ENCODE measurements at regions not wholly inside any gene's neighbourhood (a gene's known extent, or its start where the extent isn't known, plus 50 kb on each side); places are given as distances from the start of the nearest gene placed in this dataset.
"Not testable (repeated sequence)": the region's sequence is repeated elsewhere in the genome, so short reads cannot be mapped to it uniquely, and the experiment has no call there.

DNA sequence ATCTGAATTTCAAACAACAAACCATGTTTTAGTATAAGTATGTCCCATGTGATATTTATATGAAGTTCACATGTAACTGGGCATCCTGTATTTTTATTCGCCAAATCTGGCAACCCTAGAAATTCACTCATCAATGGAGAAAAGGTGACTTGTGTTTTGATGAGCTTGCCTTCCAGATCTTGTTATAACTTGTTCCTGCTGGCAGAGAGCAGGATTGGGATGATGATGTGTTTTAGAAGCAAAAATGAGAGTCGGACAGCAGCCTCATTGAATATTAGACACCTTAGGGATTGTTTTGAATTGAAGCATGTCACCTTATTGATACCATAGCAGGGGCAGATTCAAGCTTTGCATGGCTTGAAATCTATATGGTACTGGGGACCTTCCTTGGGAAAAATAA is 85.4 kb upstream of the MED13 start:
- DNase-seq = no peak

DNA sequence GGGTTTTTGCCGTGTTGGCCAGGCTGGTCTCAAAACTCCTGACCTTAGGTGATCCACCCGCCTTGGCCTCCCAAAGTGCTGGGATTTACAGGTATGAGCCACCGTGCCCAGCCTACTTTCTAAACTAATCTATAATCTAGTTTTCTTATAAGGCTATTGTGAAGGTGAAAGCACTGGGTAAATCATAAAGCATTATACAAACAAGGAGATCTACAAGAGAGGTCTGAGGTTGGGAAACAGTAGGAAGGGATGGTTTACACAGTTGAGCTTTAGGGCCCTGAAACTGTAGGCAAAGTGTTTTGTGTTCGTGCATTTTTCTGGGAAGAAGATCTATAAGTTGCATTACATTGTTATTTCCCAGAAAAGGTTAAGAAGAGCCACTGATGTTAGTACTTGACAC is 84.9 kb upstream of the MED13 start:
- DNase-seq = no peak

DNA sequence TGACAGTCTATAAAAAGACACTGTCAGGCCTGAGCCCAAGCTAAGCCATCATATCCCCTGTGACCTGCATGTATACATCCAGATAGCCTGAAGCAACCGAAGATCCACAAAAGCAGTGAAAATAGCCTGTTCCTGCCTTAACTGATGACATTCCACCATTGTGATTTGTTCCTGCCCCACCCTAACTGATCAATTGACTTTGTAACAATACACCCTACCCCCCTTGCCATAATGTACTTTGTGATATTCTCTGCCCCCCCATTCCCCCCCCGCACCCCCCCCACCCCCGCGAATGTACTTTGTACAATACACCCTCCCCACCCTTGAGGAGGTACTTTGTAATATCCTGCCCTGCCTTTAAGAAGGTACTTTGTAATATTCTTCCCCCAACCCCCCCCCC is 82.2 kb upstream of the MED13 start:
- DNase-seq = no peak

DNA sequence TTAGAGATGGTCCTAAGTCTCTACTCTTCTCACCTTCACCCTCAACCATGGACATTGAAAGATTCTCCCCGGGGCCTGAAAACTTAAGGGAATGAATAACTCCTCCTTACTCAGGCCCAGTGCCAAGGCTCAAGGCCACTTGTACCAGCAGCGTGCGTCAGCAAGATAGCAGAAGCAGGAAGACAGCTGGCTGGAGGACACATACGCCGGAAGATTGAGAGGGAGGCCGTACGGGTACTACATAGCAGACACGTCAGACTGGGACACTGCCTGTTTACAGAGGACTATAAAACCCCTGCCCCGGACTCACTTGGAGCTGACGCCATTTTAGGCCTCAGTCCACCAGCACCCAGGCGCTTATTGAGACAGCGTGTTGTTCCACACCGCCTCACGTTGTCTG is 75.8 kb upstream of the MED13 start:
- DNase-seq = no peak

DNA sequence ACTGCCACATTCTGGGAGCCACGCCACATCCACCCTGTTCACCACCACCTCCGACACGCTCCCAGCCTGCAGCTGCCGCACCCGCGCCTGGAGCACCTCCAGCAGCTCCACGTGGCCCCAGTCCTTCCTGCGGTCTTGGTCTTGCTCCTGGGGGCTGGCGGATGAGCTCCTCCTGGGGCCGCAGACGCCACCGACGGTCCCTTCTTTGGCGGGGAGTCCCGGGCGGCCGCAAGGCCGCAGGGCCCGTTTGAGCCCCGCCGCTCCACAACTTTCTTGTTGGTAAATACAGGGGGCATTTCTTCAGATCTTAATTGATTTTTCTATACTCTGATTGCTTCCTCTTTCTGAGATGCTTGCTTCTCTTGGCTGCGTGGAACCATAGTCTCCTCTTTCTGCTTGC is 75.3 kb upstream of the MED13 start:
- no peak for DNase-seq

DNA sequence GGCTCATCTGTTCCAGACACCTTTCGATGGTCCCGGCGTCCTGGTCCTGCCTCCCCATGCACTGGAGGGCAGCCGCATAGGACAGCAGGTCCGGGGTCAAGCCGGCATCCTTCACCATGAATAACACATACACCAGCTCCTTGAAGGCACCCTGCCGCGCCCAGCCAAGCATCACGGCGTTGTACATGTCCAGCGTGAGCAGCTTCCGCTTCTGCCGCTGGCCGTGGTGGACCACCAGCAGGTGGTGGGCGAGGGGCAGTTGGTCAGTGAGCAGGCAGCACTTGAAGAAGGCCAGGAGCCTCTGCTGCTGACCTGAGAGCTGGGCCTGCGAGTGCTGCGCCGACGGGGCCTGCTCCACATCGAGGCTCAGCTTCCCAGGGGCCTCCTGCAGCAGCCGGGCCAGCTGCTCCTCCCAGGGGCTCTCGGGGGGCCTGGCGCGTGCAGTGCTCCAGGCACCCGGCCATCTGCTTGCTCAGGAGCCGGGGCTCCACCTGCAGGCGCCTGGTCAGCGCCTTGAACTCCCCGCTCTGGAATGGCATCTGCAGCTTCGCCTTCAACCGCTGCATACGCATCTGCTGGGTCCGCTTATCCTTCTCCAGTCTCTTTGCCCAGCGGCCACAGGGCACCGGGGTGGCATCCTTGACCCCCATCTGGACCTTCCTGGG is 74.7 kb upstream of the MED13 start:
- DNase-seq = not testable (repeated sequence)

DNA sequence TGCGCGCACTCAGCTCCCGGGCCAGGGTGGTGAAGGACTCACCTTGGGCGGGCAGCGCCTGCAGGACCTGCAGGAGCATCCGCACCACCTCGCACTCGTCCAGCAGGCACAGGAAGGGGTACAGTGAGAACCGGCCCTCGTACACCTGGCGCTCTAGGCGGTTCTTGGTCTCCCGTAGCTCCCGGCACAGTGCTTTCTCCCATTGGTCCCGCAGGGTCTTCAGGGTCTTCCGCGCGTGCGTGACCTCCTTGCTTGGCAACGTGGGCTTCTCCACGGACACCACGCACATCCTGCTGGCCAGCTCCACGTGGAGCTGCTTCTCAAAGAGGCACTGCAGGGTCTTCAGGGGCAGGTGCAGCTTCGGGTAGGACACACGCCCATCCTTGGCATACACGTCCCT is 74.1 kb upstream of the MED13 start:
- DNase-seq = no peak

DNA sequence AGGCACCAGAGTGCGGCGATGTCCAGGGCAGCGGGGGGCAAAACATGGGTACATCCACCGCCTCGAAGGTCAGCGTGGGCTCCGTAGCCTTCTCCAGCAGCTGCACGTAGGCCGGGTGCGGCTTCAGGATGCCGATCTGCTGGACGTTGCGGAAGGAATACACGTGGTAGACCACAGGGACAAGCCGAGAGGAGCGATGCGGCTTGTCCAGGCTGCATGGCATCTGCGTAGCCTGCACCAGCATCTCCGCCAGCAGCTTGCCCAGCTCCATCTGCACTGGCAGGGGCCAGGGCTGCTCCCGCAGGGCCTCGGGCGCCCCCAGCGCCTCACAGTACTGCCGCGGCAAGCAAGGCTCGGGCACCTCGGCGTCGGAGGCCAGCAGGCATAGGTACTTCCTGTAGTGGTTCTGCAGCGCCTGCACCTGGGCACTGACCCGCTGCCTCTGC is 73.6 kb upstream of the MED13 start:
- DNase-seq = not testable (repeated sequence)

DNA sequence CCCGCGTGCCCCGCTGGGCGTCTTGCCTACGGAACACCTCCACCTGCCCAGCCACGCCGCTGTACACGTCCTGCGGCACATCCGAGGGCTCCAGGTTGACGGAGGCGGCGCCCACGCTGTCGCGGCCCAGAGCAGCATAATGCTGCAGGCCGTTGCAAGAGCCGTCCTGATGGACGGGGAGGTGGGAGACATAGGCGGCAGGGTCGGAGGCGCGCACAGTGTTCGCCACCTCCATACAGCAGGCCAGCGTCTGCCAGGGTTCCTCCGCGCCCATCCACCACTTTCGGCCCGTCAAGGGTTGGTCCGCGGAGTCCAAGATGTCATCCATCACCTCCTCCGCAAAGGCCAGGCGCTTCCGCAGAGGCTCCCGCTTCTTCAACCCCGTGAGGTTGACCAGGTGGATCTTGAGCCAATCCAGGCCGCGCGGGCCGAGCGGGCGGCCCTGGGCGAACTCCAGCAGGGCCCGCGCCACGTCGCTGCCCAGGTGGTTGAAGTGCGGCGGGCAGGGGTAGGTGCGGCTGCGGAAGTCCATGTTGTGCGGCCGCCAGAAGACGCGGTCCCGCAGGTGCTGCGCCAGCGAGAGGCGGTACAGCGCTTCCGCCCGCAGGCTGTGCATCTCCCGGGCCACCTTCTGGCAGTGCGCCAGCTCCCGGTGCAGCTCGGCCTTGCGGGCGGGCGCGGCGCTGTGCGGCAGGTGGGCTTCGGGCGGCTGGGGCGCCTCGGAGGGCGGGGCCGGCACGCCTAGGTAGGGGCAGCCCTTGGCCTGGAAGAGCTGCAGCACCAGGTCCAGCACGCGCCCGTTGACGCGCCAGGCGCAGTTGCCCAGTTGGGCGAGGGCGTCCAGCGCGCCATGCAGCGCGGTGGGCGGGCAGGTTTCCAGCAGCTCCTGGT is 72.9 kb upstream of the MED13 start:
- DNase-seq = not testable (repeated sequence)

DNA sequence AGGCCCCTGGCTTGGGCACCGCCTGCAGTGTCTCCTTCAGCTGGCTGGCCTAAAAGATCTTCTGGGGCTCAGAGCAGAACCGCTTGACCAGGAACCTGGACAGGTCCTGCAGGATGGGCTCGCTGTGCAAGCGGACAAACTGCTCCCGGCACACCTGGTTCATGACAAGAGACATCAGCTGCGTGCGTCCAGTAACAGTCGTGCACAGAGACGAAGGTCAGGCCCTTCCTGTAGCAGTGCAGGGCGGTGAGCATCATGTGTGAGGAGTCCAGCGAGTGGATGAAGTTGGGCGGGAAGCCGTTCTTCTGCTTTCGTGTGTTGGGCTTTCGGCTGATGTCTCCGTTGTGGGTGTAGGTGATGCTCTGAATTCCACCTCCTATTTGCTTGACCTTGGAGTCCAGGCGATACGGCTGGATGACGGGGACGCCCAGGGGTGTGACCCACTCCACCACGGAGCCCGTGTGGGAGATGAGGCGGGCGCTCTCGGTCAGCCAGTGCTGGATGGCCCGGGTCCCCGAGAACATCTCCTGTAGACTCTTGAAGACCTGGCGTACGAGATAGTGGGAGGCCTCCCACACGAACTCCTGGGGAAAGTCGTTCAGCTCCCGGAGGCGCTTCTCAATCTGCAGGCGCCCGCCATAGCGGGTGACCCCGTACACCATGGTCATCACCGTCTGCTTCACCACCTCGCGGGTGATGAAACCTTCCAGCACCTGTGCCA is 72.1 kb upstream of the MED13 start:
- not testable (repeated sequence) for DNase-seq

DNA sequence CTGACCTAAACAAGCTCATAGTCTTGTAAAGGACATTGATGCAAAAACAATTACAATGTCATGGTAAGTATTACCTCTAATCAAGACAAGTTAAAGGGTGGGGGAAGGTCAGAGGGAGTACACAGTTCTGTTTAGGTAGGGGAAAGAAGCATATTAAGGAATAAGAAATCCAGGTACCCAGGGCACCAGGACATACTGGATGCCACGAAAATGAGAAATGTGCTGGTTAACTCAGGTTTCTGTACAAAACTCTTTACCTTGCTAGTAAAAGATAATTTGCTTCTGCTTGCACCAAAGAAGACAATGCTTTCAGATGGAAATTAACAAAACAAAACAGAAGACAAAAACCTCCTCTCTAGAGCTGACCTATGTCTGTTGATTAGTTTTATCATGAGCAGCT is 70.7 kb upstream of the MED13 start:
- DNase-seq = no peak

DNA sequence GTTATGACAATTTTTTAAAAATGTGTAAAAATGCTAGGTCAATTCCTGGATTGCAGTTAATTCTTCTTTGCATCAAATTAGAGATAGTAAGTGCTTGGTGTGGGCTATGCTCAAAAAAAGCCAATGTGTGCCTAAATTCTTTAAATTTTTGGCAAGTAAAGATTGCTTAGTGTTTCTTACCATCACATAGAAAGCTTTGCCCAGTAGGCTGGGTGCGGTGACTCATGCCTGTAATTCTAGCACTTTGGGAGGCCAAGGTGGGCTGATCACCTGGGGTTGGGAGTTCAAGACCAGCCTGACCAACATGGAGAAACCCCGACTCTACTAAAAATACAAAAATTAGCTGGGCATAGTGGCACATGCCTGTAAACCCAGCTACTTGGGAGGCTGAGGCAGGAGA is 70.0 kb upstream of the MED13 start:
- DNase-seq = not testable (repeated sequence)

DNA sequence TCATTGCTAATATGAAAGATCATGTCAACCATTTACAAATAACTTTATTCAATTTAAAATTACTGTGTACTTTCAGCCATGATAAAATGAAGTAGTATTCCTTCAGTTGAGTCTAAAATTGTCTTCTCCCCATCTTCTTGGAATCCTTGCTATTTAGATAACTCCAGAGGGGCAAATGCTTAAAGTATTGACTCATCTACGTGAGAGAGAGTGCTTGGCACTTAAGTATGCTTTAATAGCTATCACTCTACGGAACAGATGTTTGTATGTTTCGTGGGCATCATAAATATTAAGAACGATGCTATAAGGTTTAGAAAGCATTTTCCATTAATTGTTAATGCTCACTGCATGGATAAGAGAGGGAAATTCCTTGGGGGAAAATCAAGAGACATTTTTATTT is 69.3 kb upstream of the MED13 start:
- DNase-seq = peak; percentile 18

DNA sequence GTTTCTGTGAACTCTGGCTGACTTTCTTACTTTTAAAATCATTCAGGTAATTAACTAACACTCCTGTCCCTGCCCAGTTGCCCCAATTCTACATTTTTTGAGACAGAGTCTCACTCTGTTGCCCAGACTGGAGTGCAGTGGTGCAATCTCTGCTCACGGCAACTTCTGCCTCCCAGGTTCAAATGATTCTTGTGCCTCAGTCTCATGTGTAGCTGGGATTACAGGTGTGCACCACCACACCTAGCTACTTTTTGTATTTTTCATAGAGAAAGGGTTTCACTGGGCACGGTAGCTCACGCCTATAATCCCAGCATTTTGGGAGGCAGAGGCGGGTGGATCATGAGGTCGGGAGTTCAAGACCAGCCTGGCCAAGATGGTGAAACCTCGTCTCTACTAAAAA is 66.2 kb upstream of the MED13 start:
- not testable (repeated sequence) for DNase-seq

DNA sequence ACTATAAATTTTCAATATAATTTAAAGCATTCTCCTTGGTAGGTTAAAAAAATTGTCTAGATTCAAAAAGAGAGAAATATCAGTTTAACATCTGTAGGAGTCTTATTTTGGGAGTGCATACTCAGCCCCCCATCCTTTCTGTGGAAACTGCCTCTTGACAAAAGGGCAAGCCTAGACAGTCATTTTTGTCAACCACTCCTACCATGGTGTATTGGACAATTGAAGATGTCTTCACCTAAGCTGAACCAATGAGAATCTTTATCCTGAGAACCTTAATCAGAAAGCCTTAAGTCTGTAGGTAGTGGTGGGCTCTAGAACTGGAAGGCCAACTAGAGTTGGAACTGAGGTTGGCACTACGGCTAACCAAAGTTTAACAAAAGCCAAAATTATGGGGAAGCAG is 65.7 kb upstream of the MED13 start:
- DNase-seq = no peak

DNA sequence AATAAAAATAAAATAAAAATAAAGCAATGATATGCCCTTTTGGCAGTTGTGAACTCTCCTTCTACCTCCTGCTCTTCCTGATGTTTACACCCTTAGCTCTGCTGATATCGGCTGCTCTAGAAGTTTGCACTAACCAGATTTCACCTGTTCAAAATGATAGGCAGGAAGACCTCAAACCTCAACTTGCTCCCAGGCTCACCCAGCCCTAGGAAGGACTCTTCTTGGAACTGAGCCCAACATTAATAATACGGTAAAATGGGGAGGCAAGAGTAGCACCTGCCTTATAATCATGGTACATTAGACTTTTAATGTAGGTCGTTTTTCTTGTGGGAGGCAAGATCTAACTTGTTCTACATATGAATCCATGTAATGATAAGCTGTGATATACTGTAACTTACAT is 61.2 kb upstream of the MED13 start:
- no peak for DNase-seq

DNA sequence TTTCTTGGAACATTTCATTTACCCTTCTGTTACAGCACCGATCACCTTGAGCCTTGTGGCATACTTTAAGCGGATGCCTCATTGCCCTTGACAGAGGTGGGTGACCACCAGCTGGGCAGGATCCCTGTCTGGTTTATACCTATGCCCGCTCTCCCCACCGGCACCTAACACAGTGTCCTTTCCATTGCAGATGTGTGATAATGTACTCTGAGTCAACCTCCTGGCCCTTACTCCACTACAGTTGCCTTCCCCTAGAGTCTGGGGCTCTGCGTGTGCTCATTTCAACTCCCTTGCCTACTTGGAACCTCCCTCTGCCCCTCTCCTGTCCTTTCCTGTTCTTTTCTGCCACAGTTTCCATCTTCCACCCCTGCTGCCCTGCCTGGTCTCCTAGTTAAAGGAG is 60.2 kb upstream of the MED13 start:
- DNase-seq = no peak

DNA sequence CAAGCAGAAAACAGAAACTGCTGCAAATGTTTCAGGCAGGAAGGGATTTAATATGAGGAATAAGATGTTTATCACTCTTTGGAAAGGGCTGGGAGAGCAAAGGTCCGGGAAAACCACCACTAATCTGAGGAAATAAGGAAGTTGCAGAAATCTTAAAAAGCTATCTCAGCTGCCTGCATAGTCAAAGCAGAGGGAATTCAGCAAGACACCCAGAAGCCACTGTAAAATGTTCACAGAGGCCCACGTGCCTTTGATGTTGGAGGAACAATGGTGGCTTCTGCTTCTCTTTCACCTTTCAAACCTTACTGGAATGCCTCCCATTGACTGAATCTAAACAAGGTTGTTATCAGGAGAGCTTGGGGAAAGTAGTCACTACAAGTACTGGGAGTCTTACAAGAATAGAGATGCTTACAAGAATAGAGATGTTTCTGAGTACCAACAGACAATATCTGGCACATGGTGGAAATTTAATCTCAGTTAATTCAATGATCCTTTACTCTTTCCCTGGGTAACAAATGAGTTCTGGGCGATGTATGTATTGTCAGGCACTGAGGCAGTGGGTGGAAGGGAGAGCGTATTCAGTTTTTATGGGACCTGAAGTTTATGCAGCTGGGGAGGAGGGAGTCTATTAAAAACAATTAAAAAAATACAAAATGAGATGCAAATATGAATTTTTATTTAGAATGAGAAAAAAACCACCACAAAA is 56.1 kb upstream of the MED13 start:
- DNase-seq = no peak

DNA sequence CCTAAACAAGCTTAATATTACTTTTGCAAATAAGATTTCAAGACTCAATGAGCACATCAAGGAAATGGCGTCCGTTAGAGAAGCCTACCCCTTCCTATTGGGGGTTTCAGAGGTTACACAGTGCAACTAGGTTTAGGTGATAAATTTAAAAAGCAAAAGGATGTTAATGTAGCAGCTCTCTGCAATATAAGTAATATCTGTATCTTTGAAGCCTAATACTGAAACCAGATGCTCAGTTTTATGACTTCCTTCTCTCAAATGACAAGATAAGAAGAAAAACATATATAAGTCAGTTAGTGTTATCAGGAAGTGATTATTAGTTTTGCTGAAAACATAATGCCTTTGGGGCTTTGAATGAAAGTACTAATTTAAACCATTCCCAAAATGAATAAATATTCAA is 54.3 kb upstream of the MED13 start:
- no peak for DNase-seq

All from fibroblast of skin of abdomen (primary cell).